ENCODE measurements at regions not wholly inside any gene's neighbourhood (a gene's known extent, or its start where the extent isn't known, plus 50 kb on each side); places are given as distances from the start of the nearest gene placed in this dataset.

DNA sequence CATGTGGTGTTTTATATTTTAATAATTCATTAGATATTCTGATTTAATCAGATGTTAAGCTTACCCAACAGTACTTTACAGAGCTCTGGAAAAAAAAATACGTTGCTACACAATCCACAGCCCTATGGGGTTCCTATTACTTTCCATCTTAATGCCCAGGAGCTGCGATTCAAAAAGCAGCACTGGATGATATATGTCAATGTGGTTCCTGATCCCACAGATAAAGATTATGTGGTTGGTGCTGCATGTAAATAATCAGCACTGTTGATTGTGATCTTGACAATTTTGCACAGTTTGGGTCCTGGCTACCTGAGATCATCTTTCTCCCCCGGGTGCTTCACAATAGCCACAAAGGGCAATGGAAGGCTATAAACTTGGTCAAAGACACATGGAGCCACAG is 72.7 kb upstream of the DCLK2 start:
- no peak overlapping the region for H3K27ac ChIP-seq
- TF ChIP-seq, protein P1, sequence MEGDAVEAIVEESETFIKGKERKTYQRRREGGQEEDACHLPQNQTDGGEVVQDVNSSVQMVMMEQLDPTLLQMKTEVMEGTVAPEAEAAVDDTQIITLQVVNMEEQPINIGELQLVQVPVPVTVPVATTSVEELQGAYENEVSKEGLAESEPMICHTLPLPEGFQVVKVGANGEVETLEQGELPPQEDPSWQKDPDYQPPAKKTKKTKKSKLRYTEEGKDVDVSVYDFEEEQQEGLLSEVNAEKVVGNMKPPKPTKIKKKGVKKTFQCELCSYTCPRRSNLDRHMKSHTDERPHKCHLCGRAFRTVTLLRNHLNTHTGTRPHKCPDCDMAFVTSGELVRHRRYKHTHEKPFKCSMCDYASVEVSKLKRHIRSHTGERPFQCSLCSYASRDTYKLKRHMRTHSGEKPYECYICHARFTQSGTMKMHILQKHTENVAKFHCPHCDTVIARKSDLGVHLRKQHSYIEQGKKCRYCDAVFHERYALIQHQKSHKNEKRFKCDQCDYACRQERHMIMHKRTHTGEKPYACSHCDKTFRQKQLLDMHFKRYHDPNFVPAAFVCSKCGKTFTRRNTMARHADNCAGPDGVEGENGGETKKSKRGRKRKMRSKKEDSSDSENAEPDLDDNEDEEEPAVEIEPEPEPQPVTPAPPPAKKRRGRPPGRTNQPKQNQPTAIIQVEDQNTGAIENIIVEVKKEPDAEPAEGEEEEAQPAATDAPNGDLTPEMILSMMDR (IDR thresholded peaks at IDR 0.05) = no peak
- TF ChIP-seq POLR2A (IDR thresholded peaks at IDR 0.05) = no peak
- H3K36me3 ChIP-seq (ENCODE audit: low read depth, missing control alignments) = no peaks in the 10 kb centered on the region
- 84 to 88% methylated on average over 2 to 3 of the region's 3 CpGs for WGBS, 2 donors
- no peaks in the 10 kb centered on the region for H3K4me1 ChIP-seq
- intact Hi-C loops (cut with DNase I; ENCODE audit: low total_unique reads) = loop anchor here (10.0 kb wide), 1 partner anchor 239 kb away; no protein-coding TSS in a partner anchor
- DNase-seq = no peak
- H3K4me3 ChIP-seq = no peak overlapping the region
- no peaks in the 10 kb centered on the region for H3K27me3 ChIP-seq
- H3K9me3 ChIP-seq = no peaks in the 10 kb centered on the region

DNA sequence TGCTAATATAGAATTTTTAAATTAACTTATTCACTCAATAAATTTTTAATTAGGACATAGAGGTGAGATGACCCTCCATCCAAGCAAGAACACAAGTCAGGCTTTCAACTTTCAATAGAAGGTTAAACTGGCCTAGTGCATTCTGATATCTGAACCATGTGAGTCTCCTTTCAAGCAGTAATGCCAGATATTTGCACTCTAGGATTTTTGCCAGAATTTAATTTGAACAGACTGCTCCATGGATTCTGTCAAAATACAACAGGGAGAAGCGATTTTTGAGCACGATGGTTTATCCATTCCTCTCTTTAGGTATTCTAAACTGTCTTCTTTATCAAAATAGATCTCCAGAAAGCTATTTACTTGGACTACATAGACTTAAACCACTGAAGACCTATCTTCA is 72.0 kb upstream of the DCLK2 start:
- DNase-seq = no peak
- no peaks in the 10 kb centered on the region for H3K4me1 ChIP-seq
- H3K9me3 ChIP-seq = no peaks in the 10 kb centered on the region
- H3K27me3 ChIP-seq = no peaks in the 10 kb centered on the region
- TF ChIP-seq, protein P1 (IDR thresholded peaks at IDR 0.05) = no peak
- TF ChIP-seq POLR2A (IDR thresholded peaks at IDR 0.05) = no peak
- H3K4me3 ChIP-seq = no peak overlapping the region
- 32 to 64% methylated on average over 2 of the region's 2 CpGs for WGBS, 2 donors
- H3K27ac ChIP-seq = no peak overlapping the region
- intact Hi-C loops (cut with DNase I; ENCODE audit: low total_unique reads) = loop anchor here (10.0 kb wide), 1 partner anchor 239 kb away; no protein-coding TSS in a partner anchor
- no peaks in the 10 kb centered on the region for H3K36me3 ChIP-seq (ENCODE audit: low read depth, missing control alignments)

DNA sequence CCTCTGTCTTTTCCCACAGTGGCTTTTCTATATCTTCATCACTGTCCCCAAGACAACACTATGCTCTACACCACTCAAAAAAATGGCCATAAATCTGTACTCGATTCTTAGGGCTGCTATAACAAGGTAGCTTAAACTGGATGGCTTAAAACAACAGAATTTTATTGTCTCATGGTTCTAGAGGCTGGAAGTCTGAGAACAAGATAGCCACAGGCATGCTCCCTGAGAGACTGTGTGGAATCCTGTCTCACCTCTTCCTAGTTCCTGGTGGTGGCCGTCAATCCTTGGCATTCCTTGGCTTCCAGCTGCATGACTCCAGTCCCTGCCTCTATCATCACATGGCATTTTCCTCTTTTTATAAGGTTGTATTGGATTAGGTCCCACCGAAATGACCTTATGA is 70.7 kb upstream of the DCLK2 start:
- no peaks in the 10 kb centered on the region for H3K36me3 ChIP-seq (ENCODE audit: low read depth, missing control alignments)
- TF ChIP-seq, protein P1 (IDR thresholded peaks at IDR 0.05) = no peak
- no peak for TF ChIP-seq POLR2A (IDR thresholded peaks at IDR 0.05)
- no peaks in the 10 kb centered on the region for H3K4me1 ChIP-seq
- no peaks in the 10 kb centered on the region for H3K27me3 ChIP-seq
- no peak overlapping the region for H3K27ac ChIP-seq
- no peak overlapping the region for H3K4me3 ChIP-seq
- no peak for DNase-seq
- intact Hi-C loops (cut with DNase I; ENCODE audit: low total_unique reads) = loop anchor here (10.0 kb wide), 1 partner anchor 237 kb away; no protein-coding TSS in a partner anchor
- WGBS, 2 donors = 86 to 94% methylated on average over 3 of the region's 3 CpGs
- no peaks in the 10 kb centered on the region for H3K9me3 ChIP-seq

DNA sequence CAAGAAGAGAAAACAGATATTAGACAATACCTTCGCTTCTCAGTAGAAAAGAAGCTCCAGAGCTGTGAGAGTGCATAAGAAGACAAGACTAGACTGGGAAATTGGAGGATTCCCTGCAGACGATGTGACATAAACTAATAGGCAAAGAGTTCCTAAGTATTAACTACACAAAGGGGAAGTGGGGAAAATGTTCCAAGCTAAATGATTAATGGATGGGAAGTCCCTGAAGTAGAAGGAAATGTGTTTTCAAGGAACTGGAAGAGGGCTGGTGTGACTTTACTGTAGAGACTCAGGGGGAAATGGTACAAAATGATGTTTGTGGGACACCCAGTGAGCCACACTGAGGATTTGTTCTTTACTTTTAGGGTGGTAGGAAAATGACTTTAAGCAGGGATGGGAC is 69.7 kb upstream of the DCLK2 start:
- 83 to 94% methylated on average over 2 of the region's 2 CpGs for WGBS, 2 donors
- H3K27ac ChIP-seq = no peak overlapping the region
- H3K36me3 ChIP-seq (ENCODE audit: low read depth, missing control alignments) = no peaks in the 10 kb centered on the region
- no peaks in the 10 kb centered on the region for H3K4me1 ChIP-seq
- no peaks in the 10 kb centered on the region for H3K27me3 ChIP-seq
- TF ChIP-seq, protein P1 (IDR thresholded peaks at IDR 0.05) = no peak
- TF ChIP-seq POLR2A (IDR thresholded peaks at IDR 0.05) = no peak
- intact Hi-C loops (cut with DNase I; ENCODE audit: low total_unique reads) = loop anchor here (10.0 kb wide), 1 partner anchor 236 kb away; no protein-coding TSS in a partner anchor
- no peaks in the 10 kb centered on the region for H3K9me3 ChIP-seq
- no peak for DNase-seq
- H3K4me3 ChIP-seq = no peak overlapping the region

DNA sequence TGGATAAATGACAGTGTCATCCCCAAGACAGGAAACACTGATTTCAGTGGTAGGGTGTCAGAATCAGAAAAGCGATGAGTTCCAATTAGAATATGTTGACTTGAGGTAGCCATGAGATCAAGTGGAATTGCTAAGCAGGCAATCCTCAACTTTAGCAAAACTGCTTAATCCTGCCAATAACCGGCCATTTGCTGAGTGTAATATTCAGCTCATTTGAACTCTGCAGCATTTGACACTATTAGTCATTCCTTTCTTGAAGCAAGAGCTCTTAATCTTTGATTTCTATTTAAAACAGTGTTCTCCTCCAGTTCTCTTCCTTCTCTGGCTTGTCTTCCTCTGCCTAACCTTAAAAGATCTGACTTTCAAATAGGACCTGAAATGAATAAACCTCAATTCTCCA is 68.7 kb upstream of the DCLK2 start:
- TF ChIP-seq POLR2A (IDR thresholded peaks at IDR 0.05) = no peak
- TF ChIP-seq, protein P1 (IDR thresholded peaks at IDR 0.05) = no peak
- DNase-seq = no peak
- no peaks in the 10 kb centered on the region for H3K9me3 ChIP-seq
- no peaks in the 10 kb centered on the region for H3K36me3 ChIP-seq (ENCODE audit: low read depth, missing control alignments)
- H3K4me3 ChIP-seq = no peak overlapping the region
- no peaks in the 10 kb centered on the region for H3K27me3 ChIP-seq
- 94 to 95% methylated on average over 2 of the region's 2 CpGs for WGBS, 2 donors
- no peak overlapping the region for H3K27ac ChIP-seq
- no peaks in the 10 kb centered on the region for H3K4me1 ChIP-seq
- intact Hi-C loops (cut with DNase I; ENCODE audit: low total_unique reads) = loop anchor here (10.0 kb wide), 1 partner anchor 235 kb away; no protein-coding TSS in a partner anchor
